HEK293 (cell line): ENCODE measurements at regions not wholly inside any gene's neighbourhood (a gene's known extent, or its start where the extent isn't known, plus 50 kb on each side); places are given as distances from the start of the nearest gene placed in this dataset.

Source experiments
- CTCF ChIP-seq: fragments of 450-650 bp; formaldehyde crosslinking; IDR thresholded peaks from 2 replicates; pipeline ENCODE4 v1.5.1; 2016; ENCODE audit warnings: missing biosample characterization, missing genetic modification characterization
- KLF8 ChIP-seq: fragments of 450-650 bp; formaldehyde crosslinking; IDR thresholded peaks from 2 replicates; pipeline ENCODE4 v1.5.1; 2016; ENCODE audit warnings: missing biosample characterization, missing genetic modification characterization
- ZNF174 ChIP-seq: fragments of 450-650 bp; formaldehyde crosslinking; IDR thresholded peaks from 2 replicates; pipeline ENCODE4 v1.5.0; 2017; ENCODE audit warnings: missing biosample characterization, mild to moderate bottlenecking, missing genetic modification characterization
- ZNF514 ChIP-seq: fragments of 450-650 bp; formaldehyde crosslinking; IDR thresholded peaks from 2 replicates; pipeline ENCODE4 v1.5.1; 2016; ENCODE audit warnings: missing biosample characterization, missing genetic modification characterization
- ZNF624 ChIP-seq: fragments of 450-650 bp; formaldehyde crosslinking; IDR thresholded peaks from 2 replicates; pipeline ENCODE4 v1.5.1; 2017; ENCODE audit warnings: missing biosample characterization, missing genetic modification characterization

- TF ChIP-seq ZNF624, result no peak
- TF ChIP-seq CTCF (tag by site-specific recombination), result no peak
- TF ChIP-seq ZNF514 (tag by site-specific recombination), result no peak
- no peak for TF ChIP-seq ZNF174 (tag by site-specific recombination)
- TF ChIP-seq KLF8 (tag by site-specific recombination), result no peak
Observed at GRCh38 chr7:36034020-36034419, 119.0 kb upstream of the EEPD1 start.
